IMR-90 (cell line): ENCODE measurements at regions not wholly inside any gene's neighbourhood (a gene's known extent, or its start where the extent isn't known, plus 50 kb on each side); places are given as distances from the start of the nearest gene placed in this dataset.

Experiments
- ATAC-seq: fragments of 200-7000 bp; cut with Tn5 transposase; 2 replicates; pipeline ENCODE4 v1.9.1; 2020; ENCODE audit warnings: low read depth, mild to moderate bottlenecking, moderate library complexity
- BruUV-seq: library from RNA; stranded (reverse); fragments of 400-500 nt; replicated peaks from 2 replicates; lab custom pipeline; 2021; lab: Mats Ljungman, UMichigan
- CTCF ChIA-PET: fragments of 300-600 bp; formaldehyde crosslinking; extraction: SDS; loops from one replicate; lab custom pipeline; 2021; ENCODE audit warnings: antibody characterized with exemption; lab: Yijun Ruan, JAX
- POLR2A ChIA-PET: fragments of 300-600 bp; sonication (Branson Sonifier 250); formaldehyde crosslinking; loops from one replicate; lab custom pipeline; 2022; ENCODE audit warnings: antibody characterized with exemption; ENCODE audit not compliant: unreplicated experiment; lab: Charles Lee
- DNase-seq: peaks from one replicate; pipeline ENCODE4 v3.0.0; 2013
- H2AFZ ChIP-seq: replicated peaks from 2 replicates; pipeline ENCODE3; 2013; ENCODE audit warnings: low read length, mild to moderate bottlenecking; ENCODE audit not compliant: poor library complexity
- H2AK5ac ChIP-seq: 2 replicates; pipeline ENCODE4 v1.6.1; 2013; ENCODE audit warnings: low read depth, low read length, inconsistent platforms
- H2AK9ac ChIP-seq: replicated peaks from 2 replicates; pipeline ENCODE3; 2013; ENCODE audit warnings: mild to moderate bottlenecking, low read depth, low read length, moderate library complexity; ENCODE audit not compliant: poor library complexity
- H2BK120ac ChIP-seq: 2 replicates; pipeline ENCODE4 v1.6.1; 2013; ENCODE audit warnings: low read depth, low read length, inconsistent platforms
- H2BK15ac ChIP-seq: 3 replicates; pipeline ENCODE4 v1.6.1; 2013; ENCODE audit warnings: low read depth, low read length, inconsistent platforms
- H2BK20ac ChIP-seq: 2 replicates; pipeline ENCODE4 v1.6.1; 2013; ENCODE audit warnings: low read depth, mild to moderate bottlenecking, inconsistent platforms, low read length, moderate library complexity
- H2BK5ac ChIP-seq: 2 replicates; pipeline ENCODE4 v1.6.1; 2013; ENCODE audit warnings: mild to moderate bottlenecking, low read depth, low read length, inconsistent platforms; ENCODE audit not compliant: poor library complexity, severe bottlenecking
- H3K14ac ChIP-seq: replicated peaks from 2 replicates; pipeline ENCODE4 v1.6.1; 2013; ENCODE audit warnings: low read depth, low read length, inconsistent platforms
- H3K18ac ChIP-seq: 2 replicates; pipeline ENCODE4 v1.6.1; 2013; ENCODE audit warnings: low read depth, low read length, control low read depth
- H3K23ac ChIP-seq: 2 replicates; pipeline ENCODE4 v1.6.1; 2013; ENCODE audit warnings: low read depth, low read length, inconsistent platforms
- H3K27ac ChIP-seq: 2 replicates; pipeline ENCODE4 v1.5.1; 2013; ENCODE audit warnings: mild to moderate bottlenecking, control low read depth, low read length; ENCODE audit not compliant: insufficient read depth
- H3K27me3 ChIP-seq: 2 replicates; pipeline ENCODE4 v1.6.1; 2013; ENCODE audit warnings: low read length; ENCODE audit not compliant: control insufficient read depth, insufficient read depth
- H3K36me3 ChIP-seq: 2 replicates; pipeline ENCODE4 v1.6.1; 2013; ENCODE audit warnings: low read length, mixed read lengths; ENCODE audit not compliant: control insufficient read depth, insufficient read depth
- H3K4ac ChIP-seq: 2 replicates; pipeline ENCODE4 v1.6.1; 2013; ENCODE audit warnings: low read depth, low read length, inconsistent platforms
- H3K4me1 ChIP-seq: 2 replicates; pipeline ENCODE4 v1.6.1; 2013; ENCODE audit warnings: low read length, mixed read lengths; ENCODE audit not compliant: control insufficient read depth, insufficient read depth
- H3K4me2 ChIP-seq: 2 replicates; pipeline ENCODE4 v1.6.1; 2013; ENCODE audit warnings: low read depth, mild to moderate bottlenecking, control low read depth, low read length, moderate library complexity
- H3K4me3 ChIP-seq: 2 replicates; pipeline ENCODE4 v1.5.1; 2013; ENCODE audit warnings: low read depth, mild to moderate bottlenecking, control low read depth, low read length, moderate library complexity; ENCODE audit not compliant: insufficient read depth
- H3K56ac ChIP-seq: 2 replicates; pipeline ENCODE4 v1.6.1; 2013; ENCODE audit warnings: low read length, inconsistent platforms; ENCODE audit not compliant: insufficient read depth; ENCODE audit errors: extremely low read depth
- H3K79me1 ChIP-seq, 2 experiments: 2 replicates each; pipeline ENCODE4 v1.6.1; 2013; ENCODE audit warnings: low read length in 2 of 2, inconsistent platforms in 1 of 2, low read depth in 1 of 2
- H3K9ac ChIP-seq: 2 replicates; pipeline ENCODE4 v1.6.1; 2013; ENCODE audit warnings: low read depth, low read length, control low read depth
- H3K9me1 ChIP-seq: 2 replicates; pipeline ENCODE4 v1.6.1; 2013; ENCODE audit warnings: low read length, inconsistent platforms; ENCODE audit not compliant: insufficient read depth
- H3K9me3 ChIP-seq: 2 replicates; pipeline ENCODE4 v1.6.1; 2013; ENCODE audit warnings: low read length; ENCODE audit not compliant: control insufficient read depth, insufficient read depth
- H4K20me1 ChIP-seq: 2 replicates; pipeline ENCODE4 v1.6.1; 2013; ENCODE audit warnings: low read length, inconsistent platforms; ENCODE audit not compliant: insufficient read depth
- H4K5ac ChIP-seq: 2 replicates; pipeline ENCODE4 v1.6.1; 2013; ENCODE audit warnings: mild to moderate bottlenecking, low read depth, low read length, control low read depth
- H4K8ac ChIP-seq, 2 experiments: 2 replicates each; pipeline ENCODE4 v1.6.1; 2013; ENCODE audit warnings: low read depth in 2 of 2, low read length in 2 of 2, control low read depth in 1 of 2, inconsistent platforms in 1 of 2
- H4K91ac ChIP-seq: 2 replicates; pipeline ENCODE4 v1.6.1; 2013; ENCODE audit warnings: low read depth, low read length, inconsistent platforms; ENCODE audit not compliant: insufficient read depth
- POLR2A ChIP-seq: IDR thresholded peaks from 2 replicates; pipeline ENCODE4 v1.6.1; 2012; ENCODE audit warnings: mild to moderate bottlenecking, low read depth, low read length
- SMC3 ChIP-seq: fragments of 150-350 bp; IDR thresholded peaks from 2 replicates; pipeline ENCODE4 v1.6.1; 2016; ENCODE audit warnings: low read depth, mild to moderate bottlenecking, antibody characterized with exemption, low read length, moderate library complexity
- WGBS, 2 experiments: methylation state at CpG; one replicate each; pipeline versions ENCODE4 v1.1.5 to v1.1.7; 2013; ENCODE audit warnings: missing lambda C conversion rate in 2 of 2; ENCODE audit not compliant: insufficient read length in 1 of 2; ENCODE audit errors: extremely low coverage in 2 of 2; 5-methylcytosine and 5-hydroxymethylcytosine counted together
- dilution Hi-C: fragments of 300-500 bp; cut with HindIII; formaldehyde crosslinking; loops from one replicate; pipeline ENCODE4 v1.14.3; 2018; ENCODE audit warnings: low sequenced_read_pairs; ENCODE audit not compliant: unreplicated experiment
- in situ Hi-C: fragments of 300-500 bp; cut with MboI; formaldehyde crosslinking; loops from 3 replicates; pipeline ENCODE4 v1.14.3; 2019; ENCODE audit warnings: low sequenced_read_pairs, inconsistent platforms, mixed read lengths
- intact Hi-C: fragments of 100-400 bp; cut with micrococcal nuclease; formaldehyde crosslinking; loops from 2 replicates; pipeline ENCODE4 v1.10.0; 2022
- TF ChIP-seq, protein P1 (sequence below): fragments of 150-350 bp; IDR thresholded peaks from 2 replicates; pipeline ENCODE4 v1.6.1; 2016; ENCODE audit warnings: low read depth, mild to moderate bottlenecking, low read length, moderate library complexity, borderline replicate concordance

GRCh38 chr4:58453956-58454355 is 1343.8 kb upstream of the IGFBP7 start:
- no CpG with 5 or more reads among the region's 6 CpGs for WGBS, 2 experiments
- dilution Hi-C loops (no loop called here), in situ Hi-C loops (no loop called here), intact Hi-C loops (no loop called here)
- Histone ChIP-seq H3K18ac (no peak overlapping the region), H3K14ac (no peak overlapping the region), H2BK20ac (no peak overlapping the region), H4K5ac (no peak overlapping the region), H2AK5ac (no peak overlapping the region), H3K4ac (no peak overlapping the region), H3K36me3 (no peaks in the 10 kb centered on the region), H4K91ac (no peak overlapping the region), H4K8ac (no peak overlapping the region), H3K27me3 (no peaks in the 10 kb centered on the region), H2BK15ac (no peak overlapping the region), H3K56ac (no peak overlapping the region), H3K9me1 (no peaks in the 10 kb centered on the region), H2AK9ac (no peak overlapping the region), H3K4me3 (no peak overlapping the region), H3K9me3 (peaks cover 9% of the 10 kb centered on the region), H4K20me1 (no peaks in the 10 kb centered on the region), H2BK120ac (no peak overlapping the region), H3K4me2 (no peak overlapping the region), H2BK5ac (no peak overlapping the region), H3K27ac (no peak overlapping the region), H3K9ac (no peak overlapping the region), H3K23ac (no peak overlapping the region), H3K79me1 (no peaks in the 10 kb centered on the region), H2AFZ (no peak overlapping the region), H3K4me1 (no peaks in the 10 kb centered on the region)
- TF ChIP-seq SMC3 (no peak), POLR2A (no peak)
- TF ChIP-seq, protein P1, sequence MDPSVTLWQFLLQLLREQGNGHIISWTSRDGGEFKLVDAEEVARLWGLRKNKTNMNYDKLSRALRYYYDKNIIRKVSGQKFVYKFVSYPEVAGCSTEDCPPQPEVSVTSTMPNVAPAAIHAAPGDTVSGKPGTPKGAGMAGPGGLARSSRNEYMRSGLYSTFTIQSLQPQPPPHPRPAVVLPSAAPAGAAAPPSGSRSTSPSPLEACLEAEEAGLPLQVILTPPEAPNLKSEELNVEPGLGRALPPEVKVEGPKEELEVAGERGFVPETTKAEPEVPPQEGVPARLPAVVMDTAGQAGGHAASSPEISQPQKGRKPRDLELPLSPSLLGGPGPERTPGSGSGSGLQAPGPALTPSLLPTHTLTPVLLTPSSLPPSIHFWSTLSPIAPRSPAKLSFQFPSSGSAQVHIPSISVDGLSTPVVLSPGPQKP: no peak
- BruUV-seq: no TSS peak
- CTCF ChIA-PET: interaction anchor here (0.7 kb wide), 1 partner anchor 113 kb away, joined by 3 read pairs; no protein-coding TSS in a partner anchor
- no peak for DNase-seq
- POLR2A ChIA-PET: no interaction called here
- no peak for ATAC-seq
